ENCODE measurements at regions not wholly inside any gene's neighbourhood (a gene's known extent, or its start where the extent isn't known, plus 50 kb on each side); places are given as distances from the start of the nearest gene placed in this dataset.

GRCh38 chr17:5703736-5704135 lies 119.4 kb upstream of the NLRP1 start:
- TF ChIP-seq CTCF (IDR thresholded peaks at IDR 0.05; ENCODE audit: low read depth, low read length, poor library complexity, severe bottlenecking) (no peak), EZH2phosphoT487 (IDR thresholded peaks at IDR 0.05; ENCODE audit: borderline replicate concordance, low read length) (no peak)
